HCT116 (cell line): ENCODE measurements at regions not wholly inside any gene's neighbourhood (a gene's known extent, or its start where the extent isn't known, plus 50 kb on each side); places are given as distances from the start of the nearest gene placed in this dataset.

Experiments
- ATAC-seq: fragments of 200-7000 bp; cut with Tn5 transposase; 2 replicates; pipeline ENCODE4 v1.9.1; 2020; ENCODE audit warnings: mild to moderate bottlenecking, moderate library complexity
- BruUV-seq: library from RNA; stranded (reverse); fragments of 400-500 nt; replicated peaks from 2 replicates; lab custom pipeline; 2021; lab: Mats Ljungman, UMichigan
- CTCF ChIA-PET: fragments of 300-600 bp; sonication (Branson Sonifier 250); formaldehyde crosslinking; loops from one replicate; lab custom pipeline; 2021; ENCODE audit warnings: antibody characterized with exemption; lab: Charles Lee
- POLR2A ChIA-PET: fragments of 300-600, 350-600 bp; sonication (Branson Sonifier 250); formaldehyde crosslinking; loops from one replicate; lab custom pipeline; 2021; ENCODE audit warnings: antibody characterized with exemption; lab: Charles Lee
- RAD21 ChIA-PET, 2 experiments: fragments of 300-600 bp; sonication (Branson Sonifier 250); formaldehyde crosslinking; loops; one replicate each; lab custom pipeline; 2023; ENCODE audit warnings: low total read pairs in 2 of 2; ENCODE audit not compliant: uncharacterized antibody in 2 of 2, unreplicated experiment in 2 of 2, low non-redundant PET in 1 of 2; lab: Charles Lee
- DNase-seq: peaks from one replicate; pipeline ENCODE4 v3.0.0-alpha.2; 2010; ENCODE audit warnings: low read depth, low spot score
- H2AFZ ChIP-seq: fragments of 200-600 bp; shearing (Covaris generic), sonication (generic); 2 replicates; pipeline ENCODE4 v1.6.1; 2017; ENCODE audit warnings: low read depth, mixed run types, mixed read lengths, antibody characterized with exemption, low read length; ENCODE audit not compliant: poor library complexity, severe bottlenecking
- H3K27ac ChIP-seq: 2 replicates; pipeline ENCODE4 v1.5.1; 2012; ENCODE audit warnings: low read depth, low read length
- H3K27me3 ChIP-seq: fragments of 200-600 bp; sonication (generic); 2 replicates; pipeline ENCODE4 v1.6.1; 2016; ENCODE audit warnings: mixed run types, low read length, mixed read lengths; ENCODE audit not compliant: insufficient read depth
- H3K36me3 ChIP-seq, 2 experiments: fragments of 200-500 bp in 1 of 2; fragments of 200-600 bp in 1 of 2; sonication (Bioruptor generic) in 1 of 2; sonication (generic) in 1 of 2; 2 replicates each; pipeline versions ENCODE4 v1.5.1 to v1.6.1; 2014 to 2016; ENCODE audit warnings: low read length in 2 of 2, inconsistent platforms in 1 of 2, mixed read lengths in 1 of 2, mixed run types in 1 of 2; ENCODE audit not compliant: insufficient read depth in 2 of 2, control insufficient read depth in 1 of 2
- H3K4me1 ChIP-seq, 2 experiments: fragments of 200-600 bp in 1 of 2; sonication (generic) in 1 of 2; 2 replicates each; pipeline versions ENCODE4 v1.5.1 to v1.6.1; 2012 to 2017; ENCODE audit warnings: low read length in 2 of 2, inconsistent platforms in 1 of 2, mild to moderate bottlenecking in 1 of 2, mixed read lengths in 1 of 2, mixed run types in 1 of 2, moderate library complexity in 1 of 2; ENCODE audit not compliant: insufficient read depth in 2 of 2, control insufficient read depth in 1 of 2
- H3K4me2 ChIP-seq: fragments of 200-600 bp; sonication (generic); 2 replicates; pipeline ENCODE4 v1.6.1; 2017; ENCODE audit warnings: mixed run types, low read length, mixed read lengths
- H3K4me3 ChIP-seq, 2 experiments: fragments of 200-600 bp in 1 of 2; sonication (generic) in 1 of 2; replicated peaks in 1 of 2; 2 replicates each; pipeline ENCODE4 v1.5.1; 2011 to 2016; ENCODE audit warnings: low read length in 2 of 2, control low read depth in 1 of 2, low read depth in 1 of 2, mild to moderate bottlenecking in 1 of 2, mixed read lengths in 1 of 2, mixed run types in 1 of 2
- H3K79me2 ChIP-seq: fragments of 200-600 bp; sonication (generic); 2 replicates; pipeline ENCODE4 v1.6.1; 2017; ENCODE audit warnings: mild to moderate bottlenecking, mixed run types, low read length, moderate library complexity, mixed read lengths; ENCODE audit not compliant: insufficient read depth
- H3K9ac ChIP-seq: fragments of 200-600 bp; sonication (generic); 2 replicates; pipeline ENCODE4 v1.6.1; 2016; ENCODE audit warnings: low read length, mixed read lengths
- H3K9me2 ChIP-seq: fragments of 200-600 bp; sonication (generic), shearing (Covaris generic); 2 replicates; pipeline ENCODE4 v1.6.1; 2017; ENCODE audit warnings: mixed run types, mild to moderate bottlenecking, moderate library complexity; ENCODE audit not compliant: insufficient read depth
- H3K9me3 ChIP-seq, 2 experiments: fragments of 200-500 bp in 1 of 2; fragments of 200-600 bp in 1 of 2; sonication (Bioruptor generic) in 1 of 2; sonication (generic) in 1 of 2; 2 replicates each; pipeline ENCODE4 v1.6.1; 2014 to 2017; ENCODE audit warnings: low read length in 2 of 2, mixed read lengths in 2 of 2, inconsistent platforms in 1 of 2, low read depth in 1 of 2, mild to moderate bottlenecking in 1 of 2, mixed run types in 1 of 2, moderate library complexity in 1 of 2; ENCODE audit not compliant: control insufficient read depth in 1 of 2, insufficient read depth in 1 of 2
- H4K20me1 ChIP-seq: fragments of 200-600 bp; sonication (generic), shearing (Covaris generic); 2 replicates; pipeline ENCODE4 v1.6.1; 2017; ENCODE audit warnings: mixed run types, mild to moderate bottlenecking, moderate library complexity; ENCODE audit not compliant: insufficient read depth
- EGR1 ChIP-seq: IDR thresholded peaks from 2 replicates; pipeline ENCODE4 v1.6.1; 2012; ENCODE audit warnings: low read depth
- FOSL1 ChIP-seq: IDR thresholded peaks from 2 replicates; pipeline ENCODE4 v1.6.1; 2012; ENCODE audit warnings: low read depth
- JUND ChIP-seq: IDR thresholded peaks from 2 replicates; pipeline ENCODE4 v1.6.1; 2012
- YY1 ChIP-seq: IDR thresholded peaks from 2 replicates; pipeline ENCODE4 v1.6.1; 2011; ENCODE audit warnings: low read length, low read depth, moderate library complexity, mild to moderate bottlenecking; ENCODE audit not compliant: insufficient replicate concordance; ENCODE audit errors: extremely low read depth
- intact Hi-C: fragments of 100-400 bp; cut with micrococcal nuclease; formaldehyde crosslinking; loops from 2 replicates; pipeline ENCODE4 v1.10.0; 2022
- TF ChIP-seq, protein P1 (sequence below): IDR thresholded peaks from 2 replicates; pipeline ENCODE4 v1.6.1; 2012
- TF ChIP-seq, protein P2 (sequence below): IDR thresholded peaks from 2 replicates; pipeline ENCODE4 v1.6.1; 2012
- TF ChIP-seq, protein P3 (sequence below): IDR thresholded peaks from 2 replicates; pipeline ENCODE4 v1.6.1; 2012; ENCODE audit warnings: low read depth

DNA sequence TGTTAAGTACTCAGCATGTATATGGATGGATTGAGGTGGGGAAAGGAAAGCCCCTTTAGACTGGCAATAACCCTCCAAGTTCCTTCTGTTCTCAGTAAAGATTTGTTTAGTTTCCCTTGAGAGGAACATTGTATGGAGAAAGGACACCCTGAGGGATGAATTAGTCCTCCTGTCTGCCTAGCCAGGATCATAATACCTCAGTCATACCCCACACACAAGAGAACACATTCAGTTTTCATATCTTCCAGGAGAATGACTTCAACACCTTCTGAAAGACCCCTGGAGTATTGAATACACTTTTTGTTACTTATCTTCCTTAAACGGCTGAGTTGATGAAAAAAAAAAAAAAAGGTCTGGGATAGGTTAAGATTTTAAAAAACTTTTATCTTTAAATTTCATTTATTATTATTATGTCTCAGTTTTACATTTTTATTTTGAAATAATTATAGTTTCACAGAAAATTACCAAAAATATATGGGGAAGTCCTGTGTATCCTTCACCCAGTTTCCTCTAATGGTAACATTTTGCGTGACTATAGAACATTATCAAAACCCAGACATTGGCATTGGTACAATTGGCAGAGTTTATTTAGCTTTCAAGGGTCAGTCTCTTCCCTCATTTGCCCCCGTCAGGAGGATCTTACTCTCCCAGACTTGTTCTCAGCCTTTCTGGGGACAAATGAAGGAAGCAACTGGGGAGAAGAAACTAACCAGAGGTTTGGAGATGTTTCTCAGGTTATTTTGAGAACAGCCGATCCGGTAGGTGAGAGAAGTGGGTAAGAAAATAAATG lies 88.0 kb downstream of the ACTBL2 start:
- Histone ChIP-seq H4K20me1 (no peaks in the 10 kb centered on the region), H3K4me1 (no peaks in the 10 kb centered on the region), H3K9ac (no peak overlapping the region), H3K27ac (no peak overlapping the region), H3K36me3 (no peaks in the 10 kb centered on the region), H3K27me3 (no peaks in the 10 kb centered on the region), H3K9me3 (0 out of 4 replicates have a peak, but pooled peaks cover 0 to 4% of the 10 kb centered on the region in 2 experiments), H3K4me2 (no peak overlapping the region), H3K79me2 (no peaks in the 10 kb centered on the region), H3K4me3 (no peak overlapping the region), H2AFZ (no peak overlapping the region), H3K9me2 (no peaks in the 10 kb centered on the region)
- POLR2A ChIA-PET, result no interaction called here
- no peak for DNase-seq
- no peak for ATAC-seq
- no TSS peak for BruUV-seq
- intact Hi-C loops, result no loop called here
- CTCF ChIA-PET, result no interaction called here
- RAD21 ChIA-PET, result no interaction called here
- TF ChIP-seq FOSL1 (no peak), JUND (no peak), YY1 (no peak), EGR1 (no peak)
- TF ChIP-seq, protein P1, sequence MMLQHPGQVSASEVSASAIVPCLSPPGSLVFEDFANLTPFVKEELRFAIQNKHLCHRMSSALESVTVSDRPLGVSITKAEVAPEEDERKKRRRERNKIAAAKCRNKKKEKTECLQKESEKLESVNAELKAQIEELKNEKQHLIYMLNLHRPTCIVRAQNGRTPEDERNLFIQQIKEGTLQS, result no peak
- TF ChIP-seq, protein P2, sequence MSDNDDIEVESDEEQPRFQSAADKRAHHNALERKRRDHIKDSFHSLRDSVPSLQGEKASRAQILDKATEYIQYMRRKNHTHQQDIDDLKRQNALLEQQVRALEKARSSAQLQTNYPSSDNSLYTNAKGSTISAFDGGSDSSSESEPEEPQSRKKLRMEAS, result no peak
- TF ChIP-seq, protein P3, sequence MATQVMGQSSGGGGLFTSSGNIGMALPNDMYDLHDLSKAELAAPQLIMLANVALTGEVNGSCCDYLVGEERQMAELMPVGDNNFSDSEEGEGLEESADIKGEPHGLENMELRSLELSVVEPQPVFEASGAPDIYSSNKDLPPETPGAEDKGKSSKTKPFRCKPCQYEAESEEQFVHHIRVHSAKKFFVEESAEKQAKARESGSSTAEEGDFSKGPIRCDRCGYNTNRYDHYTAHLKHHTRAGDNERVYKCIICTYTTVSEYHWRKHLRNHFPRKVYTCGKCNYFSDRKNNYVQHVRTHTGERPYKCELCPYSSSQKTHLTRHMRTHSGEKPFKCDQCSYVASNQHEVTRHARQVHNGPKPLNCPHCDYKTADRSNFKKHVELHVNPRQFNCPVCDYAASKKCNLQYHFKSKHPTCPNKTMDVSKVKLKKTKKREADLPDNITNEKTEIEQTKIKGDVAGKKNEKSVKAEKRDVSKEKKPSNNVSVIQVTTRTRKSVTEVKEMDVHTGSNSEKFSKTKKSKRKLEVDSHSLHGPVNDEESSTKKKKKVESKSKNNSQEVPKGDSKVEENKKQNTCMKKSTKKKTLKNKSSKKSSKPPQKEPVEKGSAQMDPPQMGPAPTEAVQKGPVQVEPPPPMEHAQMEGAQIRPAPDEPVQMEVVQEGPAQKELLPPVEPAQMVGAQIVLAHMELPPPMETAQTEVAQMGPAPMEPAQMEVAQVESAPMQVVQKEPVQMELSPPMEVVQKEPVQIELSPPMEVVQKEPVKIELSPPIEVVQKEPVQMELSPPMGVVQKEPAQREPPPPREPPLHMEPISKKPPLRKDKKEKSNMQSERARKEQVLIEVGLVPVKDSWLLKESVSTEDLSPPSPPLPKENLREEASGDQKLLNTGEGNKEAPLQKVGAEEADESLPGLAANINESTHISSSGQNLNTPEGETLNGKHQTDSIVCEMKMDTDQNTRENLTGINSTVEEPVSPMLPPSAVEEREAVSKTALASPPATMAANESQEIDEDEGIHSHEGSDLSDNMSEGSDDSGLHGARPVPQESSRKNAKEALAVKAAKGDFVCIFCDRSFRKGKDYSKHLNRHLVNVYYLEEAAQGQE, result no peak
